GM23248 (cell line): ENCODE measurements at regions not wholly inside any gene's neighbourhood (a gene's known extent, or its start where the extent isn't known, plus 50 kb on each side); places are given as distances from the start of the nearest gene placed in this dataset.

Experiments used
- EZH2 ChIP-seq: fragments of 200-600 bp; sonication (generic); IDR thresholded peaks from 2 replicates; pipeline ENCODE4 v1.6.1; 2018; ENCODE audit warnings: antibody characterized with exemption, mild to moderate bottlenecking; ENCODE audit not compliant: insufficient read depth, poor library complexity, severe bottlenecking
- EZH2phosphoT487 ChIP-seq: fragments of 200-600 bp; sonication (generic); IDR thresholded peaks from 2 replicates; pipeline ENCODE4 v1.6.1; 2018; ENCODE audit warnings: antibody characterized with exemption, moderate library complexity, mild to moderate bottlenecking, low read depth; ENCODE audit not compliant: insufficient read depth

GRCh38 chr3:162487138-162487537 is 990.5 kb downstream of the OTOL1 start:
- no peak for TF ChIP-seq EZH2
- TF ChIP-seq EZH2phosphoT487: no peak
